LoVo (cell line): ENCODE measurements at regions not wholly inside any gene's neighbourhood (a gene's known extent, or its start where the extent isn't known, plus 50 kb on each side); places are given as distances from the start of the nearest gene placed in this dataset.

ENCODE experiments used
- DNase-seq: peaks from one replicate; pipeline ENCODE4 v3.0.0-alpha.2; 2016; ENCODE audit warnings: low spot score

DNA sequence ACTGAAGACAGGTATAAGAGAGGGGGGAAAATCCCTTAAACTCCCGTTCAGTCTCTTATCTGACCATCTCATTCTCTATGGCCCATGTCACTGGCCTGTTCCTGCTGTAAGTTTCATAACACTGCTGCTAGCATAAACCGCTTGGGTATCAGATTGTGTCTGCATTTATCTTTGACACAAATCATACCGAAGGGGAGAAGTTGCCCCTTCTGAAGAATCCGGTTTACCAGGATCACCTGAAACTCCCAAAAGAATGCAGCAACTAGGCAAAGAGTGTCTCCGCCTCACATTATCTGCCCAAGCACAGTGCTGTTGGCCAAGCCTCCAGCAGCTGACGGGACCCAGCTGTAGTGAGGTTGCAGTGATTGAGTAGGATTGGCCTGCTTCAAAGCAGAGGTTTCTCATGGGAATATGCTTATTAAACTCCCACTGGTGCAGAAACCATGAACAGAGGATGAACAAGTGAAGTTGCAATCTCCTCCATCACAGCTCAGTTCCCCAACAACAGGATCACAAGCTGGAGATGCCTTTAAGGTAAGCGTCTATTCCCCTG is 71.3 kb upstream of the PUDP start:
- no peak for DNase-seq

DNA sequence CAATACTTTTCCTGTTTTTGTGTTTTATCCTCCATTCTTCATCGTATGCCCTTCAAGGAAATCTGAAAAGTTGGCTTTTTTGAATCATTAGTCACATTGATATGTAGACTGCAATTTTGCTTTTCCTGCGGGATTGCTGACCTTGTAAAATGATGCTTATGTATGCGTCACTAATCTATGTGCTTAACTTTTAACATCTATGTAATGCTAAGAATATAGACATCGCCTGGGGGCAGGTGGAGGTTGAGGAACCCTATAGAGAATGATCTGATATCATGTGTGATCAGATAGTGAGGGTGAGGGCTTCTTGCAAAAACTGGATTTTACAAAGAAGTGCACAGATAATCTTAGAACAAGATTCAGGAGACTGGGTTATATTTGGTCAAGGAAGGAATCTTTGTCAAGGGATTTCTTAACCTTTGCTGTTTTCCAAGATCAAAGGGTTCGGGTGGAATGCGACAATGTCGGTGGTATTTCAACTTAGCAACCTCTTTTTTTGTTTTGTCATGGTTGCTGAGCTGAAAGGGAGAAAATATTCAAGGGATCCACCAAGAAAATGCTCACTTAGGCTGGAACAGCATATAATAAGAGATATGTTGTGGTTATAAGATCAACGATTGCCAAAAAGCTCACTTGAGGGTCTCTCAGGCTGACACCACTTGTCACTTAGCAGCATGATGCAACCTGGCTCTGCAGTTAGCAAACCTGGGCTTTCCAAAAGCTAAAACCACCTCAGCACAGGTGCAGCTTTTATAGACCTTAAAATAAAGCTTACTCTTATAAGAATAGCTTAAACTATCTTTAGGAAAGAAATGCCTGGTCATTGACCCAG is 70.6 kb upstream of the PUDP start:
- no peak for DNase-seq

DNA sequence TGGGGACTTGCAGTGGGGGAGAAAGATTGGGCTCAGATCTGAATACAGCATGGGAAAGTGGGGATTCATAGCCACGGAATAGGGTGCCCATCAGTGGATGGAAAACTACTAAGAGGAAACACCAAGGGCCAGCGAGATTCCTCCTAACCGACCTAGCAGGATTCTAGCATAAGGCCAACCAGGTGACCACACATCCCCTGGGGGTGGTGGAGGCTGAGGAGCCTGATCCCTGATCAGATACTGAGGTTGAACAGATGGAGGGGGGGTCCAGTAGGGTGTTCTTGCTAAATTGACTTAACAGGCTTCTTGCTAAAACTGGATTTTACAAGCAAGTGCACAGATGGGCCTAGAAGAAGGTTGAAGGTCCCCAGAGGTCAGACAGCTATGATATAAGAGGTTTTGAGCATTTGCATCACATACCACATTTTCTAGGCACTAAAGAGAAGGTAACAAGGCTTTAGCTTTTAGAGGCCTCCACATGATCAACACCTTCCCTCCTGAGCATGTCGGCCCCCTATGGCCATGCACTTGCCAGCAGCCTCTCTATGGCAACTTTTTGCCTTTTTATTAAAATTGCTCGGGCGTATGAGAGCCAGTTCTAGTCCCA is 69.1 kb upstream of the PUDP start:
- DNase-seq = no peak

DNA sequence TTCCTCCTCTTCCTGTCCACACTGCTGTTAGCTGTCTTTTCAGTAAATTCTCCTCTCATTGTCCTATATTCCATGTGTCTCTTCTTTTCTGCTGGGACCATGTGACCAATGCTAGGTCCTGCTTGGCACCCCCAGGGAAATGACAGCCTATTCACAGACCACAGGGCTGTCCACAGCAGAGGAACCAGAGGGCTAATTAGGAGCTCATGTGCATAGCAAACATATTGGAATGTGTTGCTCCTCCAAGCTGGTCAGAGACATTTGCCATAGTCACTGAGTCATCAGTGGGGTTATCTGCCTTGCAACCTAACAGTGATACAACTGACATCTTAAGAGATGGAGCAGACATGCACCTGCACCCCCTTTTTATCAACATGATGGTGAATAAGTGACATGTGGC is 67.9 kb upstream of the PUDP start:
- no peak for DNase-seq

DNA sequence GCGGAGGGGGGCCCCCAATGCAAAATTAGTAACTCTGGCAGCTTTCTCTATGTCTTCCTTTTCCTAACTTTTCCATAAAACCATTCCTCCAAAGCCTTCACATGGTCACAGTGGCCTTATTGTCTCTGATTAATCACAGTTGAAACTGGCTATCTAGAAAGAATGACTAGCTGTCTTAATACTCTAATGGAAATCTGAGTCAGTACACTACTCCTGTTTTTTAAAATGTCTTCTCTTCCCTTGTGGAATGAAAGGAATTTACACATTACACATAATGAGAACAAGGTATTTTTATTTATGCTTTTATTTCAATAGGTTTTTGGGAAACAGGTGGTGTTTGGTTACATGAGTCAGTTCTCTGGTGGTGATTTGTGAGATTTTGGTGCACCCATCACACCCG is 66.3 kb upstream of the PUDP start:
- DNase-seq = no peak

DNA sequence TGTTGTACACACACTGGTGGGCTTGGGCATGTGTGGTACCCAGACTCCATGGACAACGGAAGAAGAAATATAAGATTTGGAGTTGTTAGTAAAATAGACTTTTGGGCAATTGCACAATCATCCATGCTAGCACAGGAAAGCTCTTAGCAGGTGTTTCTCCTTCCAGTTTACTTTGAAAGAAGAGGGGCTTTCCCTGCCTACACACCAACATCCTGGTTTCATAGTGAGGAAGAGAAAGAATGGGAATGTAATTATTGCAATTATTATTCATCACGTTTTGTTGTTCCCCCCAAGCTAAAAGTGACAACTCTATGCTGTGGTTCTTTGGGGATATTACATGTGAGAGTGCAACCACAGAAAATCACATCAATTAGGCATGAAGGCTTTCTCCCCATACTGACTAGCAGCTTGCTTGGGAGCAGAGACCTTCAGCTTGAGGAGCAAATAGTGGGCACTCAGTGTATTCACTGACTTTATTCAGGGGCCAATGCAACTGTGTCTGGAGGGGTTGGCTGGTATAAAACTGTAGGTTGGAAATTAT is 57.2 kb upstream of the PUDP start:
- no peak for DNase-seq

DNA sequence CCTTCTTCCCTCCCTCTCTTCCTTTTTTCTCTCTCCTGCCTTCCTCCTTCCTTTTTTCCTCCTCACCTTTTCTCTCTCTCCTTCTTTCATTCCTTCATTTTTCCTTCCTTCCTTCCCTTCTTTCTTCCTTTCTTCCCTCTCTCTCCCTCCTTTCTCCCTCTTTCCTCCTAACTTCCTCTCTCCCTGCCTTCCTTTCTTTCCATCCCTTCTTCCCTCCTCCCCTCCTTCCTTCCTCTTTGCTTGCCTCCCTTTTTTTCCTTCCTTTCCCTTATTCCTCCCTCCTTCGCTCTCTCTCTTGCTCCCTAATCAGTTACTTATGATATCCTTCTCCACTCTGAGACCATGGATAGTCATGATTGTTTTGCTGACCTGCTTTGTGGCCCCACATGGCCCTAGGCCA is 56.7 kb upstream of the PUDP start:
- DNase-seq = no peak

DNA sequence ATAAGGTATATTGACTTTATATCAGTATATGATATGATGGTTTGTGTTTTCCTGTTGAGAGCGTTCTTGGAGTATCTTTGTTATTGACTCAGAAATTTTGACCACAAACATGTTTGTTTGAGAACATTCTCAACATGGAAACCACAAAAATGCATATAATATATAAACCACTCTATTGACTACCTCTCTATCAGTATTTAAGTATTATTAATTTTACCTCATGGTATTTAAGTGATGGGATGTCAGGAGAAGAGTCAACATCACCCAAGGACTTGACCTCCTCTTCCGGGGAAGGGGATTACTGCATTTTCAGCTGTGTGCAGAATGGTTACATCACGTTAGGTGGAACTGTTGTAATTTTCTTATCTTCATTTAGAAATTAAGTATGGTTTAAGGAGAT is 54.3 kb upstream of the PUDP start:
- no peak for DNase-seq

DNA sequence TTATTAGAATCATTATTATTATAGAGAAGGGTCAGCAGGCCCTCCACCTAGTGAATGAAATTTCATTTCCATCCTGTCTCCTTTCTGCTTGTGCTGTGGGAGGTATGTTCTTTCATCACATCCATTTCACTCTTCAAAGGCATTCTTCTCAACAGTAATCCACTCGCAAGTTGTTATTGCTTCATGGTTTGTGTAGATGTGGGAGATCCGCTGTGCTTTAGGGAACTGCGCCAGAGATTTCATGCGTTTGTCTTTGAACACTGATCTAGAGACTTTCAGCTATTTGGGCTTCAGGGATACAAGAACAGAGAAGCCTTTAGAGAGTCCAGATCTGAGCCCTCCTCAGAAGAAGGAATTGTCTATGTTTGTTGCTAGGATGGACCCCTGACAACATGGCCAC is 53.5 kb upstream of the PUDP start:
- no peak for DNase-seq

DNA sequence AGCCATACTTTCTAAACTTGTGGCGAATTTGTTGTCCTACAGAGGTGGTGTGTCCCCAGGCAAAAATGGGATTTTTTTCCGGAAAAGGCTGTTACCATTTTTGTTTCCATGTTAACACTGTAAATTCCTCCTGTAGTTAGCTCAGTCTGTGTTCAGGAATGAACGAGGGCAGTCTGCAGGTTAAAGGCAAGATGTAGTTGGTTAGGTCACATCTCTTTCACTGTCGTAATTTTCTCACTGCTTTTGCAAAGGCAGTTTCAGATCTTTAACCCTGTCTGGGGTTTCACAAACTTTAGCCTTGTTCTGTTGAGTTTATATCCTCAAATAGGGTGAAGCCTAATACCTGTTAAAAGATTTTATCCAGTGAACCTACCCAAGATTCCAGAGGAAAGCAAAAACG is 50.5 kb upstream of the PUDP start:
- DNase-seq = no peak
